Amniotic stem cell (primary cell): ENCODE measurements at regions not wholly inside any gene's neighbourhood (a gene's known extent, or its start where the extent isn't known, plus 50 kb on each side); places are given as distances from the start of the nearest gene placed in this dataset.
"Not testable (repeated sequence)": the region's sequence is repeated elsewhere in the genome, so short reads cannot be mapped to it uniquely, and the experiment has no call there.

ENCODE experiments used
- DNase-seq: peaks from one replicate; lab custom pipeline; 2025; lab: John Stamatoyannopoulos, UW

GRCh38 chr18:61676773-61677434 is 215.9 kb downstream of the RNF152 start:
- no peak for DNase-seq

- no peak for DNase-seq
Measured at GRCh38 chr18:61669320-61669719, 223.5 kb downstream of the RNF152 start.

- DNase-seq: no peak
Measured at GRCh38 chr18:61666876-61667590, 225.8 kb downstream of the RNF152 start.

DNA sequence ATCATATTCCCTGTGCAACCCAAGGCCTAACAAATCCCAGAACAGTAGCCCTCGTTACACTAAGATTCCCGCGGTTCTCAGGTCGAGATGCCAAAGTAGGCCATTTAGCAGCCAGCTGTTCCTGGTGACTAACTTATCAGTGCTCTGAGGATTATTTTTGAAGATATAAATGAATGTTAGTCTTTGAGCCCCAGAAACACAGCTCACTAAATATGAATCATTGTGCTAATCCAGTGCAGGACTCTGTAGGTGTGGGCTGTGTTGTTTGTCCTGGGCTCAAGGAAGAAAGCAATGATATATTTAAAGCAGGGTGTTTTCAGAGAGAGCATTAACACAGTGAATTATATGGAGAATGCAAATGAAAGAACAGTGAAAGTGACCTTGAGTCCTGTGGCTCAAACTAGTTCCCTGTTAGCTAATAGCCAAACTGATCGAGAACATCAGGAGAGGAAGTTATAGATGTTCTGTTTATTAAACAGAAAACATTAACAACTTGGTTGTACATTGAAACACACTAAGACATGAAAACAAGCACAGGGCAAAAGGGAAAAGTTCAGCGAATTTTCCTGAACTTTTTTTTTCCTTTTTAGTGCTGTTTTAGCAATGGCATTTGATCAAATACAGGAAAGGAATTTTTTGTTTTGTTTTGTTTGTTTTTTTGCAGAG is 228.3 kb downstream of the RNF152 start:
- DNase-seq: no peak

DNA sequence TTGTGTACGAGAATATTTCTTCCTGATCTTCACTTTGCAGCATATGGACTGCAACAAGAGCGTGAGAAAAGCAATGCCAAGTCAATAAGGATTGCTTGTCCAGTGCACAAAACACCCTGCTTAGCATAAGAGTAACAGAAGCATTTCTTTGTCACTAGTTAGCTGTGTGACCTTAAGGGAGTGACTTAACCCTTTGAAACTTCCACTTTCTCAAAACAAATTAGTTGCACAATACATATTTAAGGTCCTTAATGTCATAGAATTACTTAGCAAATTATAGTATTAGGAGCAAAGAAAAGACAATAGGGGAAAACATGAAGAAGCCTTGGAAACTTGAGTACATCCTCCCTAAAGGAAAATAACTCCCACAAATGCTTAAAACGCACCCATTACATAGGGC is 230.1 kb downstream of the RNF152 start:
- no peak for DNase-seq

- no peak for DNase-seq
Measured at GRCh38 chr18:61658431-61658830, 234.4 kb downstream of the RNF152 start.

- DNase-seq: no peak
Measured at GRCh38 chr18:61657066-61657732, 235.6 kb downstream of the RNF152 start.

GRCh38 chr18:61655630-61656029 is 237.2 kb downstream of the RNF152 start:
- DNase-seq: no peak

DNA sequence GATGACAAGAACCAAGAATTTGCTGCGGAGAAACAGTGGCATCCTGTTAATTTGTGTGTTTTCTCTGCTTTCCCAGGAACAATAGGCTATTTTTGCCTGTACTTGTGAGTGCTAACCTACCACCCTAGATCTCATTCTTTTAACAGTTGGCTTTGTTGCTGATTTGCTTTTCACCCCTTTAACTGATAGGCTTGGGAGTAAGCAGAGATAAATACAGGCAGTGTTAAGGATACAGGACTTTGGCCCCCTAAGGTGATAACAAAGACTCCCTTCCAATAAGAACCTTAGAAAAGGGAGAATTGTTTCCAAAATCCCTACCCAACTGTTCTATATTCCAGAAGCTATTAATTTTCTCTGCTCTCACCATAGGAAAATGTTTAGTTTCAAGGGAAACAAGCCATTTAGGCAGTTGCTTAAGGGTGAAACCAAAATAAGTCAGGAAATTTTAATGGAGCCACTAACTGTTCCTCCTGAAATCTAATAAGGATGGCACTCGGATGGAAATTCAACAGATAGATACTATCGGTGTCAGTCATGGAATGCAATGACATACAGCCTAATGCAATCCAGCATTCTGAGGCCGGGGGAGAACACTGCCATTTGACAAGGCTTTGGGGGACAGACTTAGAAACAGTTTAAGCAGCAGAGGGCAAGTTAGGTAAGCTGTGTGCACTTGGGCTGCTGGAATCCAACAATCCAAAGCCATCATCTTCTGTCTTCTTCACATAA is 238.8 kb downstream of the RNF152 start:
- DNase-seq: no peak

- no peak for DNase-seq
Measured at GRCh38 chr18:61651880-61652268, 240.9 kb downstream of the RNF152 start.

- DNase-seq: no peak
Measured at GRCh38 chr18:61651145-61651879, 241.5 kb downstream of the RNF152 start.

DNA sequence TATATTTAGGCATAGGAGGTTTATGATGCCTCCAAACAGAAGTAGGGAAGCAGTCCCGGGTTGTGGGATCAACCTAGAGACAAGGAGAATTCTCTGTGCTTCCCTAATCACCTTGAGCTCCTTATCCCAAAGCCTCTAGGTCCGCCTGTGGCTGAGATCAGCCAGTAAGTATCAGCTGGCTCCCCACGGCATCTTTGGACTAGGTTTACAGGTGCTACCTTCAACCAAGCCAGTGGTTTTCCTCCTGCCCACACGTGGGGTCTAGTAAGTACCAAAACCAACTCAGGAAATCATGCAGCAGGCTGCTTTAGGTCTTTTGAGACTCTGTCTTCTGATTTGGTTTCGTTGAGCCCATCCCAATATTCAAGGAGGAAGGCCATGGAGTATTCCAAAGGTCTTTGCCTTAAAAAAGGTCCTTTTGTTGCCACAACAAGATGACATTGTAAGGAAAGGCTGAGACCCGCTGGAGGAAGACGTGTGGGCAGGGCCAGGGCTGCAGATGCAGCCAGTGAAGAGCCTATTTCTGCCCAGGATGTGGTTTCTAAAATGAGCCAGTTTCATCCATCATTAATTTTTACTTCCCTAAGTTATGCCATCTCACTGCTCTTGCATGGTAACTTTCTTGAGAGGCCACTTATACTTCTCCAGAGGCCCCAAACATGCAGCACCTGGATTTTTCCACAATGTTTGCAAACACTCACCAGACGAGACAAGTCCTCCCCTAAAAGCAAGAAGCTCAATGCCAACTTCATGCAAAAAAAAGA is 248.7 kb downstream of the RNF152 start:
- DNase-seq: no peak

DNA sequence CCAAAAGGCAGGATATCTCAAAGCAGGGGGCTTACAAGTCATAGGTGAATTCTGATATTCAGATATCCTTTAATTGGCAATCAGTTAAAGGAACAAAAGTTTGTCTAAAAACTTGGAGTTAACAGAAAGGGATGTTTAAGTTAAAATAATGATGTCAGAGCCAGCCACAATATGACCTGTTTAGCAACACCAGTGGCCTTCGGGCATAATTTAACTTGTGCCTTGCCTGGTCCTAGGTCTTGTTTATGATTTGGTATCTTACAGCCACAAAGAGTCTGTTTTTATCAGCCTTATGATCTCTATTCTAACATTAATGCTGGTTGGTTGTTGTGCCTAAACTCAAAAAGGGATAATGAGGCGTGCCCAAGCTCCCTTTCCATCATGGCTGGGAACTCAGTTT is 252.9 kb downstream of the RNF152 start:
- DNase-seq: no peak

DNA sequence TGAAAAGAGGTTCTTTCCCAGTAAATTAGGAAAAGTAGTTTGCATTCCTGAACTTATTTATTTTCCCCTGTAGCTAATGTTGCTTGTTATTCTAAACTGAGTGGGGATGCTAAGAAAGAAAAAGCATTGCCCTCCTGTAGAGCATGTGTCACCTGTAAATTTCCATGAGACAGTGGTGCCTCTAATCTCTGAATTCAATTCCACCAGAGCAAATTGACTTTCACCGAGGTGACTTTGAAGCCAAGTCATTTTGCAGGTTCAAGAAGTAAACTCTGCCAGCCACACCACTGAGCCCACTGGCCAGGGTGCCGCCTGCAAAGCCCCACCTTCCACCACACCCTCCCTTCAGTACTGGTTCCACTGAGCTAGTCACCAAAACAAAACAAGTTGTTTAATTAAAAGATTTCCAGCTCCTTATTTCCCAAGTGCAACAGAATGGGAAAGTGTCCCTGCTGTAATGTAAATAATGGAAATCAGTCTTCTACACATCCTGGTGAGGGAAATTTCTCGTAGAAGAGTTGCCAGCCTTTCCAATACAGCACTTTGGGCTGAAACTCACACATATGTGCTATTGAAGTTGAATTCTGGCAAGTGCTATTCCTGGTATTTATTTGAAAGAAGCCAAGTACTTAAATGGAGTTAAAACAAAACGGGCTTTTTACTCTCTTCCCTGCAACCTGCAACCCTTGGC is 254.8 kb downstream of the RNF152 start:
- DNase-seq: no peak

- DNase-seq: no peak
Measured at GRCh38 chr18:61637319-61637718, 255.5 kb downstream of the RNF152 start.

- peak; percentile 3 for DNase-seq
Measured at GRCh38 chr18:61635901-61636528, 256.8 kb downstream of the RNF152 start.

- no peak for DNase-seq
Measured at GRCh38 chr18:61628085-61628484, 264.7 kb downstream of the RNF152 start.

- not testable (repeated sequence) for DNase-seq
Measured at GRCh38 chr18:61624631-61625030, 268.2 kb downstream of the RNF152 start.

GRCh38 chr18:61619783-61620182 is 273.0 kb downstream of the RNF152 start:
- DNase-seq: no peak
